Stimulated activated CD4-positive, alpha-beta T cell treated with anti-CD3 and anti-CD28 coated beads, Interleukin-2, amount 100 ng/mL, for 4 hours (primary cell): ENCODE measurements at regions not wholly inside any gene's neighbourhood (a gene's known extent, or its start where the extent isn't known, plus 50 kb on each side); places are given as distances from the start of the nearest gene placed in this dataset.
"Not testable (repeated sequence)": the region's sequence is repeated elsewhere in the genome, so short reads cannot be mapped to it uniquely, and the experiment has no call there.

ENCODE experiments used
- DNase-seq: peaks from one replicate; pipeline ENCODE4 v3.0.0-alpha.2; 2020; ENCODE audit warnings: low read depth

DNA sequence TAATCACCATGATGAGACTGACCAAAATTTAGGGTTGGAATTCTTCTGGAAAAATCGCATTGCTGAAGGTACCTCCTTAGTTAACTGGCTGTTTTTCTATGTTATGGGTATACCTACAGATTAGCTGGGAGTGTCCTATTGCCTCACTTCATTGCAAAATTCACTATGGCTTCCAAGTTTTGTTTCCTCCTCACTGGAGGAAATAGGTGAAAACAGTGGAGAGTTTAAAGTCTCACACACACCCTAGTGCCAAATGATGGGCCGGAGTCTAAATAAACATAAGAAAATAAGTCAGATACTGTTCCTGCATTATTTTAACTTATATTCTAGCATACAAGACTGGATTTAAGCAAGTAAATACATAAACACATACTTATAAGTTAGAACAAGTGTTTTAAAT is 98.2 kb downstream of the AHR start:
- no peak for DNase-seq

GRCh38 chr7:17401791-17402627 is 103.6 kb downstream of the AHR start:
- DNase-seq, result no peak

- no peak for DNase-seq
Observed at GRCh38 chr7:17402628-17403278, 104.3 kb downstream of the AHR start.

GRCh38 chr7:17404006-17404405 is 105.6 kb downstream of the AHR start:
- no peak for DNase-seq

GRCh38 chr7:17405786-17406185 is 107.3 kb downstream of the AHR start:
- DNase-seq, result no peak

- no peak for DNase-seq
Observed at GRCh38 chr7:17406738-17407137, 108.3 kb downstream of the AHR start.

GRCh38 chr7:17407229-17407628 is 108.8 kb downstream of the AHR start:
- no peak for DNase-seq

DNA sequence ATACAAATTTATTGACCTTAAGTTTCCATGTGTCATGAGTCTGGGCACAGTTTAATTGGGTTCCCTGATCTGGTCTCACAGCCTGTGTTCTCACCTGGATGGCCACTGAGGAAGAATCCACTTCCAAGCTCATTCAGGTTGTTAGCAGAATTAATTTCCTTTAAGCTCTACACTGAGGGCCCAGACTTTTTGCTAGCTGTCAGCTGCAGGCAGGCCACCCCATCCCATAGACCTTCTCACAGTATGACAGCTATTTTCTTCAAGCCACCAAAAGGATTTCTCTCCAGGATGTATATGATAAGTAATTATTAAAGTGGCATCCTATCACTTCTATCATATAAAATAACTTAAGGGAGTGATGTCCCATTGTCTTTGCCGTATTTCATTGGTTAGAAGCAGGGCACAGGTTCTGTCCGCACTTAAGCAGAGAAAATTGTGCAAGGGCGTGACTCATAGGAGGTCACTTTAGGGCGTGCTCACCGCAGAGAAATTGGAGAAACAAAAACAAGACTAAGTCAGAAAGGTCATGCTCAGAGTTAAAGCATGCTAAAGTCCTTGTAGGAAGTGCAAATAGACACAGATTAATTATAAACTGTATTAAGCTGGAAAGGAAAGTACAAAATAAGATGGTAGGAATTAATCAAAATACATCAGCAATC is 109.9 kb downstream of the AHR start:
- DNase-seq, result no peak

- no peak for DNase-seq
Observed at GRCh38 chr7:17408904-17409290, 110.4 kb downstream of the AHR start.

DNA sequence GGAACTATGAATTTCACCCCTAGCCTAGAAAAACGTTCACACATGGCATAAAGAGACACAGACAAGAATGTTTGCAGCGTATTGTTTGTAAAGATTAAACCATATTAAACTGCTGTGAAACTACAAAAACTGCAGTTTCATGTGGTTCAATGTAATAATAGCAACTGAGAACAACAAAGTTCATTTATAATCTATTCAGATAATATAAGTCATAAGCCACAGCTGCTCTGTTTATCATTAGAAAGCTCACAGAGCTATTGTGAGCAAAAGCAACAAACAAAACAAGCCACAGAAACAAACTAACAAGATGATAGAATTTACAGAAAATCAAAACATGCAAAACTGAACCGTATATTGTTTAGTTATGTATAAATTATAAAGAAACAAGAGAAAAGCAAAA is 113.5 kb downstream of the AHR start:
- no peak for DNase-seq

DNA sequence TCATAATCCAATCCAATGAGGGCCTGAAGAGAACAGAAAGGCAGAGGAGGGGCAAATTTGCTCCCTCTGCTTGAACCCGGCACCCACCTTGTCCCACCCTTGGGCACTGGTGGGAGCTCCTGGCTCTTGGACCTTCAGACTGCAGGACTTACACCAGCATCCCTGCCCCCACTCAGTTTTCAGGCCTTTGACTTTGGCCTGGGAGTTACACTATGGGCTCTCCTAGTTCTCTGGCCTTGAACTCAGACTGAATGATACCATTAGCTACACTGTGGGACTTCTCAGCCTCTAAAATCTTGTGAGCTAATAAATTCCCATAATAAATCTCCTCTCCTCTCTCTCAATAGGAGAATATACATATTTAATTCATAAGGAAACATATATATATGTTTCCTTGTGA is 114.4 kb downstream of the AHR start:
- DNase-seq, result no peak

GRCh38 chr7:17415955-17416354 is 117.5 kb downstream of the AHR start:
- no peak for DNase-seq

- DNase-seq, result not testable (repeated sequence)
Observed at GRCh38 chr7:17420308-17421015, 122.0 kb downstream of the AHR start.

GRCh38 chr7:17421941-17422340 is 123.5 kb downstream of the AHR start:
- DNase-seq, result no peak

DNA sequence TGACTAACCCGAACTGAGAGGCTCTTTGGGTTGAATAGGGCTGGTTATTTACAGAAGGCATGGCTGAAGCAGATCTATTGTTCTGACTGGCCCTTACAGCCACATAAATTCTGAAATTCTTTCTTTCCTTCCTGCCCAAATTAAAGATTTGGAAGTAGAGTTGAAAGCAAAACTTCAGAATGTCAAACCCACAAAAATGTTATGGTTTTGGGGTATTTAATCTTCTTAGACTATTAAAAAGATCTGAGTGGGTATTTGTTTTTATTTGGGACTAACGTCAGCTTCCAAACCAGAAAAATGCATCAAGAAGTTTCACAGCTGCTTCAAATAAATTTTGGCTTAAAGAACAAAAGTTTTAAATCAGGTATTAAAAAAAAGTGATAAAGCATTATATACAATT is 124.5 kb downstream of the AHR start:
- no peak for DNase-seq

GRCh38 chr7:17427924-17428323 is 129.5 kb downstream of the AHR start:
- DNase-seq, result no peak

DNA sequence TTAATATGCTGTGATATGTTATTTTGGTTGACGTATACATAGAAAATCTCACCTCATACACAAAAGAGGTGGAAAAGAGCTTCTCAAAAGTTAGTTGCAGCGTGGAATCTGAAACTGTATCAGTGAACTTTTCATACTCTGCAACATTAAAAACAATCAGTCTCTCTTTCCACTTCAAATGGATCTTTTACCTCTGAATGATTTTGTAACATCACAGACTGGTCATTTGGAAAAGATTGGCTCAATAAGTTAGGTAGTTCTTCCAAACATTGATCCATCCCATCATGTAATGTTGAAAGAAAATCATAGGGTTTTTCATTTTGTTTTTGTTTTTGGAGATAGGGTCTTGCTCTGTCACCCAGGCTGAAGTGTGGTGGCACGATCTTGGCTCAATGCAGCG is 131.1 kb downstream of the AHR start:
- DNase-seq, result no peak

DNA sequence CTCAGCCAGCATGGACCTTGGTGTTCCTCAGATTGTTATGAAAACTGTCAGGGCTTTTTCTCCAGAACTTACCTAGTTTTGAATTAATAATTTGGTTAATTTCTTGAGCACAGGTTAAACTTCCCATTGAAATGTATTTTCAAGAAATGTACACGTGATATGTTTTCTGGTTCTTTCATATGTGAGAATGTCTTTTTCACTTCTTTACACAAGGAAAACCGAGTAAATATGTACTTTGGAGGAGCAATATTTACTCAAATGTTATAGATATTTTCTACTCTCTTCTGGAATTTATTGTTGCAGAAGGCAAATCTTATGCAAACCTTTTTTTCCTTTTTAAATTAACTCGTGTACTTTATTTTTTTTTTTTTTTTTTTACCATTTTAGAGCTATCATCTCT is 134.3 kb downstream of the AHR start:
- DNase-seq, result no peak

GRCh38 chr7:17434191-17434590 is 135.7 kb downstream of the AHR start:
- no peak for DNase-seq

DNA sequence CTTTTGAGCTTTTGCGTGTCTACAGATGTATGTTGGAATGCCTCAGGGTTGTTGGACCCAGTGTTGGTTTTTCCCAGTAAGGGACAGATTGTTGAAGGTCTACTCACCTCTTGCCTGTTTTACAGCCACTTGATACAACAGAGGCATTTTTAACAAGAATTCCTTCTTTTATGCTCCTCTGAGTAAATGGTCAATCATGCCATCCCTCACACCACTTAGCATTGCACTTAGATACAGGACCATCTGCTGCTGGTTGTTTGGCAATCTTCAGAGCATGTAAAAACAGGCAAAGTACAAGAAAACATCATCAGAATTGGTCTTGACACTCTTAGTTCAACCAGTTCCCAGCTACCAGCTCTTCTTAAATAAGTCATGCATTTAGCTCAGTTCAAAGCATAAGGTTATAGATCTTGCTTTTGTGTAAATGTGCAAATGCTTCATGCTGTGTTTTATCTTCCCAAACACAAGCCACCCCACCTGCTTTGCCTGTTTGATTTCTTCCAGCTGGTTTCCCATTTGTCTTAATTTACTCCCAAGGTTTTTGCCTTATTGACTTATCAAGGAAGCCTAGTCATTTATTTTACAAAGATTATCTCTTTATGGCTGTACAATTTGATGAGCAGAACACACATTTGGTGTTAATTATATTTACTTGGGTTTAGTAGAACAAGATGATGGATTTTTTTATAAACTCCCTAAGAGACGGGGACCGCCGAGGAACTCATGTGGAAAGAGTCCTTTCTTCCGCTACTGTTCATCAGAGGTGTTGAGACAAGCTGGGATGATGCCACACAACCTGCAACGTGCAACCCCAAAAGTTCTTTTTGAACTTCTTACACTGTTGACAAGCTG is 136.6 kb downstream of the AHR start:
- DNase-seq, result no peak

GRCh38 chr7:17436126-17436525 is 137.7 kb downstream of the AHR start:
- no peak for DNase-seq

DNA sequence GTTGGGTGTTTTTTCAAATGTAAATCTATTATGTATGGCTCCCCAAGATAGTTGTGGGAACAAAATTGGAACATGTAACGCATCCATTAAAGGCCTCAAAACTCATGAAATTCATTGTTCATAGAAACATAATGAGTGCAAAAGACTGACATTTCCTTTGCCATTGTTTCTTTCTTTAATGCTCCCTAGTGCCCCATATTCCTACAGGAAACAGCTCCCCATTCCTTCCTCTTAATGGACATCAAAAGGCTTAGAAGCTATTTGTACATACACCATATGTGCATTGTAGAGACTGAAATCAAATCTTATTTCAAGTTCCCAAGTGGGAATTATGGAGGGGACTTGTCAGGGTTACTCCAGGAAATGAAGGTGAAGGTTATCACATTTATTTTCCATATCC is 139.1 kb downstream of the AHR start:
- DNase-seq, result no peak
